NAMALWA (cell line): ENCODE measurements at regions not wholly inside any gene's neighbourhood (a gene's known extent, or its start where the extent isn't known, plus 50 kb on each side); places are given as distances from the start of the nearest gene placed in this dataset.

Experiments
- DNase-seq: peaks from one replicate; pipeline ENCODE4 v3.0.0-alpha.2; 2015; ENCODE audit warnings: low spot score

DNA sequence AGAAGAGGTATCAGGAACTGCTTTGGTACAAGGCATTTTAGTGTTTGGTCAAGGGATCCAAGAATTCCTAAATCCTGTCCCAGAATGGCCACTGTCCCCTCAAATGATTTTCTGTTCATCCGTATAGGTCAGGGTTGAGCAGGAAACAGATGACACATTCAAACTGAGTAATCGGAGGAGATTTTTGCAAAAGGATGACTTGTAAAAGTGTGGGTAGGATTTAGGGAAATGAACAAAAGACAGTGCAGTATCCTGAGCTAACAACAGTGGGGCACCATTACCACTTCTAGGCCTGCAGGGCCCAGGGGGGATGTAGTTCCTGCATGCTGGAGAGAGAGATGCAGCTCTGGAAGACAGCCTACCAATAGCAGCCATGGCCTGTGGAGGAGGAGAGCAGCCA lies 290.1 kb downstream of the ZSWIM6 start:
- no peak for DNase-seq

DNA sequence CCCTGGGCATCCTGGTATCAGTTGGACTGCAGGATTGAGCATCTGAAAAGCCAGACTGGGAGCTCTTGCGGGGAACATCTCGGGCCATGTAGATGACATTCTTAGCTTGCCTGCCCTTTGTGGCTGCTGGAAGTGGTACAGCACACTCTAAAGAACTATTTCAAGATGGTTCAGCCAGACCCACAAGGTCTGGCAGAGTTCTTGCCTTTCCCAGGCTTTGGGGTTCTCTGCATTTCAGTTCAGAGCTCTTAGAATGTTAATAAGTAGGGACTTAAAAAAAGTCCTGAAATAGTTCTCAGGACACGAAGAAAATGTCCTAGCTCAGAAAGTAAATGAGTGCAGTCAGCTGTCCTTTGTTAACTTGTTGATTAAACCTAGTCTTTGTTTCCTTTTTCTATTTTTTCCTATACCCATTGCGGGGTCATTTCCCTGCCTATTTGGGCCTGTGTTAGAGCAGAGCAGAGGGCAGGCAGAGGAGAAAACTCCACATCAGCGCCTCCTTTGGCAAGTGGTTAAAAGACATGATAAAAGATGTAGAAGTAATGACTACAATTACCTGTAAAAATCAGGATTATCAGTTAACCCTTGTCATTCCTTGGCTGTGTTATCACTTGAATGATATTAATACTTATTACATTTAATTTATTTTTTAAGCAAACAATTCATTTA lies 291.5 kb downstream of the ZSWIM6 start:
- no peak for DNase-seq

DNA sequence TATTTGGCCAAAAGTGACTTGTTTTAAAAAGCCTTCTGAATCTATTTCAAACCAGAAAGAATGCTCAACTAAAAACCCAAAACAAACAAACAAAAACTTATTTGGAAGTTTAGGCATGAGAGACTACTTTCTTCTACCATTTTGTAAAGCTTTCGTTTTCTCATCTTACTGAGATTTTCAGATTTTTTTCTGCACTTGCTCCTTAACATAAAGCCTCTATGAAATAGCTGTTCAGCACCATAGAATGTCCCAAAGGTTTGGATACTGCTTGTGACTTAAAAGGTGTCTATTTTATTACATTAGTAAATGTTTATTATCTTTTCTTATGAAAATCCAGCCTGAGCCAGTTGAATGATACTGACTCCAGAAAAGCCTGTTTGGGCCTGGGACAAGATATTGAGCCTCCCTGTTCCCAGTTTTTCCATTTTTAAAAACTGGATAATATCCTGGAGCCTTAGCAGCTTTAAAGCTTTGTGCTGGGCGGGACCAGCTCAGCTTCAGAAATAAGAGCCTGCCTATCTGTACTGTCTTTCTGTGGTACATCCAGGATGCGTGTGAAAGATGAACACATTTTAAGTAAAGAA lies 292.6 kb downstream of the ZSWIM6 start:
- DNase-seq = no peak

DNA sequence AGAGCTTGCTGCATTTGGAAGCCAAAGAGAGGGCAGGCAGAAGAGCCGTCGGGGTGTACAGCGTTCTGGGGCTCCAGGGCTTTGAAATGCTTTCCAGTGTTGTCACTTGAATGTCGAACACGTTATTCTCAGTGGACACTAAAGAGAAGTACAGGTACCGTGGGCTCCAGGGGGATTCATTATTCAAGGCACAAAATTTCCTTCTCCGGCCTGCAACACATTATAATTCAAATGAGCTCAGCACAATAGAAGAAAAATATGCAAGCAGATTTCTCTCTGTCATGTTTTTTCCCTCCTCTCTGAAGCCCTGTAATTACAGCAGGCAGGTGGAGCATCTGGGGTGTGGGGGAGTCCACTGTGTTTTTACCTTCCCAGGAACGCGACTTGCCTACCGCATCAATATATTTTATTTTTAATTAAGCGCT lies 293.1 kb downstream of the ZSWIM6 start:
- DNase-seq = no peak

DNA sequence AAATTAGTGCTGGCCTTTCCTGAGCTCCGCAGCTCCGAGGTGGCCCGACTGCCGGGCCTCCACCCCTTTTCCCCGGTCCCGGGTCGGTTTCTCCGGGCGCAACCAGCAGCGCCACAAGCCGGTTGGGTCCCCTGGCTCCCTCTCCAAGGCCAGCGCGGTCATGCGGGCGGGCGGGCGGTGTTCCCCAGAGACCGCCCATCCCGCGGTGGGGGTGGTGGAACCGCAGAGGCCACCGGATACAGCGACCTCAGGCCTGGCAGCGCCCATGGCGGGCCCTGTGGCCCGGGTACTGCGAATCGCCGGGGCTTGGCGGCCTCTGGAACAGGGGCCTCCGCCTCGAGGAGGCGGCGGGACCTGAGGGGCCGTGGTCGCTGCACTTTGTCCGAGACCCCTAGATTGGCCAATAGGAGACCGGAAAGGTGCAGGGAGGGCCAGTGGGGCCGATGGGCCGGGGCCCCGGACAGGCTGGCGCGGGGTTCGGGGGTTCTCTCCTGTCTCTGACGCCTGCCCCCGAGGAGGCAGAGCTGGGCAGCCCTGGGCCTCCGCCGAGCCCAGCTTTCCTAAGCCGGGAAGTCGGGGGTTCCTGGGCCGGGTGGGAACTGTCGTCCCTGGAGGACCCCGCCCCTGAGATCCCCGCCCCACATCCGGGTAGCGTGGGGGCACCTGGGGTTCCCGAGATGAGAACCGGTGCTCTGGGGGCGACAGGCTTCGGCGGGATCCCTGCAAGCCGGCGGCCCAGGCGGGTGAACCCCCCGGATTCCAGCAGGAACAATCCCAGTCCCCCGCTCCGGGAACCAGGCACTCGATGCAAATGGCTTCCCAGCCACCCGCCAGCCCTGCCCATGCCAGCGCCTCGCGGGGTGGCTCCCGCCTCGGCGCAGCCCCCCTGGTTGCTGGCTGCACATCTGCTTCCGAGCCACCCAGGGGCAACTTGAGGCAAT lies 293.9 kb downstream of the ZSWIM6 start:
- no peak for DNase-seq

DNA sequence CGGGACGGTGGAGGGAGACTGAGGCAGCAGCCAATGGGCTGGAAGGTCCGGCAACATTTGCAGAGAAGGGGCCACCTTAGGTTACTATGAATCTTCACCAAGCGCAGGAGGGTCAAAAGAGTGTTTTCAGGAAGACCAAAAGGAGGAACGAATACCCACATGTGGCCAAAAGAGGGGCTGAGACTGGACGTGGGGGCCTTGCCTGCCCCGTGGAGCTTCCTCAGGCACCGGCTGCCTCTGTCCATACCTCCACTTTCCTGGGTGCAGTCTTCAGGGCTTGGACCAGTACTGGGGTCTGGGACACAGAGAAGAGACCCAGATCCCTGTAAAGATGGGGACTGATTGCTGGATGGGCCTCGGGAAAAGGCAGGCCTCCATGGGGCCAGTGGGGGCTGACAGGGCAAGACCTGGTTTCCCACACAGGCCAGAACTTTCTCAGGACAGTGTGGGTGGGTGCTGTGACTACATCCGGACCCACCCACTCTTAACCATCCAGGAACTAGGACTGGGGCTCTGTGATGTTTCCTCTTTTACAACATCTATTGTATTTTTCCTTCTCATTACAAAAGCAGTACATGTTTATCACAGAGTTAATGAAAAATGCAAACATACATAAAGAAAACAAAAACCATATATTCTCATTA lies 294.7 kb downstream of the ZSWIM6 start:
- DNase-seq = no peak

DNA sequence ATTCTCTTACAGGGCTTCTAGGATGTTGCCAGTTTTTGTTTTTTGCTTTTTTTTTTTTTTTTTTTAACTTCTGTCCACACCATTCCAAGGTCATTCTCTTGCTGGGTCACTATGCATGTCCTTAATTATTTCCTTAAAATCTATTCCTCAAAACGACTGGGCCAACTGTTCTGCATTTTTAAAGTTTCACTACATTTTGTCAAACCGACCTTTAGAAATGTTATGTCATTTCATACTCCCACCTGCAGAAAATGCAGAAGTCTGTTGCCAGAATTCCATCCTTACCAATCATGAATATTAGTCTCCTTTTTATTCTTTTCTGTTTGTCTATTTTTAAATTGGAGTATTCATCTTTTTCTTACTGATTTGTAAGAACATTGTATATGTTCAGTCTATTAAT lies 295.5 kb downstream of the ZSWIM6 start:
- no peak for DNase-seq

DNA sequence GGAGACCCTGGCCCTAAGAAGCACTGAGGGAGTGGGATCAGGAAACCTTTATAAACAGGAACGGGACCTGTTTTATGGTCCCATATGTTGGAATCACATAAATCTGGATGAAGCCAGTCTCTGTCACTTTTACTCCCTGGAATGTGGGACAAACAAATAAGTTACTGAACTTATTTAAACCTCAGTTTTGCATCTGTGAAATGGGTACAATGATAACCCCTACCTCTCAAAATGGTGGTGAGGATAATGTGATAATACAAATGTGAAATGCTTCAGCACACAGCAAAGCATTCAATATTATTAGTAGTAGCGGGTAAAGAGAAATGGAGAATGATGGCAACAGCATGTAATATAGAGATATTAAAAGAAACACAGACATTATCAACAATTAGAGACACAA lies 298.9 kb downstream of the ZSWIM6 start:
- DNase-seq = no peak

DNA sequence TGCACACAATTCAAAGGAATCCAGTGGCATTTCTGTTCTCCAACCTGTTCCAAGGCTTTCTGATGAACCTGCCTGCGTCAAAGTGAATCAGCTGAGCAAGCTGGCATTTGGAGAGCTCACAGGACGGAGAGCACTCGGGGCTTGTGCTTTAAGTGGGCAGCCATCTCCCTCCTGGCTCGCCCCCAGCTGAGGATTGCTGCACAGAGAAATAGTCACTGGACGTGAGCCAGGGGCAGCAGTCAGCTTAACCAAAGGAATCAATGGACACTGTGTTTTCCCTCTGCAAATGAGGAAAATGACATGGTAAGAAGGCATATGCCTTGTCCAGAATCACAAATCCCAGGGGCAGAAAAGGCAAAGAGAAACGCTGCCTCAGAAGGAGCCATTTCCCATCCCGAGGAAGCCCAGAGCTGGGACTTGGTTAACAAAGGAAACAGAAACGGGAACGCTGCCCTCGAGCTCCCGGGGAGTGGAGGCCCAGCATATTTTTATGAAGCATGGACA lies 299.4 kb downstream of the ZSWIM6 start:
- DNase-seq = no peak

DNA sequence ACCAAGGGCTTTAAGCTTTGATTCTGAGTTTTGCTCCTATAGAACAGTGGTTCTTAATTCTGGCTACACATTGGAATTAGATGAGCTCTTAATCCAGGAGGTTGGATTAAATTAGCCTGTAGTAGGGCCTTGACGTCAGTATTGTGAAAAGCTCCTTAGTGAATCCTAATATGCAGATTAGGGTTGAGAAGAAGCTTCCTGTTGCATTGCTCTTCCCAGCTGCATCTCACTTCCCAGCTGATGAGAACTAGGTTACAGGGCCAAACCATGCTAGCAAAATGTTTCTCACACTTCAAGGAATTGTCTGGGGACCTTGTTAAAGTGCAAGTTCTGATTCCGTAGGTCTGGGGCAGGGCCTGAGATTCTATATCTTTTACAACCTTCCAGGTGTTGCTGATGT lies 300.0 kb downstream of the ZSWIM6 start:
- DNase-seq = no peak

DNA sequence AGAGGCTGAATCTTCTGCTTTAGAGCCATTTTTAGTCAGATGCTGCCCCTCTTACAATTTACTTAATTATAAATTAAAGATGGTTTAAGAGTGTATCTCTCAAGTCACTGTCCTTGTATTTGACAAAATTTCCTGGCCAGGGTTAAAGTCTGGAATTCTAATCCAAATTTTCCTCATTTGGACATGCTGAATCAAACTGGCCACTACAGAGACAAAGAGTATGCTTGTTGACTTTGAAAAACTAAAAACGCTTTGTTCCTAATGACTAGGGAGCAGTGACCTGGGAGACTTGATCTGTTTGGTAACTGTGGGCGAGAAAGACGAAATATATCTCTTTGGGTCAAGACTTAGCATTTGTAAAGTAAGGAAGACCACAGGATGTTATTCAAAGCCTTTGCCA lies 303.2 kb downstream of the ZSWIM6 start:
- no peak for DNase-seq

DNA sequence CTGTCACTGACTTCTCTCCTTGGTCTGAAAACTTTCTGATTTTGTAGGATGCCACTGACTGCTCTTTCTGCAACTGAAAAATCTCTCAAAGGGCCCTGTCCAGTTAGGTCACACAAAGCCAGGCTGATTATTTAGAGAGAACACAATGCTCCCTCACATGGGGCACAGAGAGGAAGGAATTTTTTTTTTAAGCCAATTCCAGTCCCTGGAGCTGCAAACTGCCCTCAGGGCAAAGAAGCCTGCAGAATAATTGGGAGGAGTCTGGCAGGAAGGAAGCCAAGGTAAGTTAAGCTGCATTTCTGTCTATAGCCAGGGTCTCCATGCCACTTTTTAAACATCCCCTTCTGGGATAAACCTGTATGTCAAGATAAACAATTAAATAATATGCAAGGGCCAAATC lies 305.5 kb downstream of the ZSWIM6 start:
- DNase-seq = no peak

DNA sequence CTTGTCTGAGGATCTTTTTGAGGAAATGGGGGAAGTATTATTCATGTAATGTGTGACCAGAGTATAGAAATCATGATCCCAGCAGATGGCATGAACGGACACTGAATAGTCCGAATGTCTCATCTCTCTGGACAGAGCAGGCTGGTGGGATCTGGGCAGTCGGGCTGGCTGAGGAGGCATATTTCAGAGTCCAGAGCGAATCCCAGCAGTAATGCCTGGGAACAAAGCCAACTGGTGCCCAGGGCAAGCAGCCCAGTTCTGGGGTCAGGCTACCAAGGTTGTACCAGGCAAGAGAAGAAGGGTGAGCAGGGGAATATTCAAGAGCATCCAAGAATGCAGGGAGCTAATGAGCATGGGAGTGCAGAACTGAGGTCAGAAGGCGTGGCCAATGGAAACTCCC lies 306.4 kb downstream of the ZSWIM6 start:
- no peak for DNase-seq

DNA sequence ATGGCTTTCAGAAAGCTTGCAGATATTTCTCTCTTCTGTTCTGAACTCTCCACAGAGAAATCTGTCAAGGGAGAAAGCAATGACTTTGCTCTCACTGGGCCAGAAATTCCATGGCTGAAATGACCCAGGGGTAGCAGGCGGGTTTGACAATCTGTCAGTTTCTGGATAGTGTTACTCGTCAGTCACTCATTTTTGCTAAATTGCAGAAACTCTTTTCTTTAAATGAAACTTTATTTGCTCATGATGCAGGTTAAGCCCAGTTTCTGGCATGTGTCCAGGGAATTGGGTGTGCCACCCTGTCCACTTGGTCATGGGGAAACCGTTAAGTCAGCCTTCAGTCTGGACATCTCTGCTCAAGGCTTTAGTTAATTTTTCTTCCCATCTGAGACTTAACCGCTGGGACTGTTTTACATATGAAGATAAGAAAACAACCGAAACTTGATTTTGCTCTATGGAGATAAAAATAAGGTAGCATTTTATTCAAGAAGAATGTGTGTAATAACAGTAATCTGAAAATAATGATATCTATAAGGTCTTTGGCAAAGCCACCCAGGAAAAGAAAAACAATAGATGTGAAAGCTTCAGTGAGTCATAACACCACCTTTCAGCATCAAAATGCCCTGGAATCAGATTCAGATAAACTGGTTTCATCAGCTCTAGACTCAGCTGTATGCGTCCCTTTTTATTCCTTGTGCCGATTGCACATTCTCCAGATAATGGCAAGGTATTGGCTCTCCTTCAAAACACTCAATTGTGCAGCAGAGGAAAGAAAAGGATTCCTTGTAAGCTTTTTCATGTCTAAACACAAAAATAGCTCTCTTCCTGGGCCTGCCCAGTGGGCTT lies 308.3 kb downstream of the ZSWIM6 start:
- DNase-seq = no peak

DNA sequence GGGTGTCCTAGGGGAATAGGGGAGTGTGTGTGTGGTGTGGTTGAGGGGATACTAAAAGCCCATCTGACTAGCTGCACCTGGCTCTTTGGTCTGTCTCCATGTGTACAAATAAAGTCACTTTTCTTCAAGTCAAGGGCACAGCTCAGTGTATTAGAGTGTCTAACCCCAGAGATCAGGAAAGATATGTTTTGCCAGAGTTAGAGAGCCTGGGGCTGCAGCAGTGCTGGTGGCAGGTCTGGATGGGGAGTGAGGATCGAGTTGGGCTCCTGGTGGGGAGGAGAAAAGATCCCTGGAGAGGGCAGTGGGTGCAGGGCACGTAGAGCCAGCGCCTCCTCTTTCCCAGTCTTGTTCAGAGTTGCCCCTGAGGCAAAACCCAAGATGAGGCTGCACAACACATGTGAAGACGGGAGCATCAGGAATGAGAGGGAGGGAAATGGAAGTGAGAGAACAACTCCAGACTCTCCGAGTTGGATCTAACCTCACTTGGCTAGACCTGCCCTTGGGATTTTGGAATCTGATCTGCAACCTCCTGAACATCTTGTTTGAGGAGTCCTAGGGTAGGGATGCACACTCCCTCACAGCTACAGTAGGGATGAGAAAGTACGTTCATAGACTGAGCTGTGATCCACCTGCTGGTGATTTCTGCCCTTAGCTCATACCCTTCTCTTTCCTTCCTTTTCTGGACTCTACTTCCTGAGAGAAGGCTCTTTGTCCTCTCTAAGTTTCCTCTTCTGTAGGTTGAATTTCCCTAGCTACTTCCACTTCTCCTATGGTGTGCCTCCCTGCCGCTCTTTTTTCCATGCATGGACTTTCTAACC lies 309.9 kb downstream of the ZSWIM6 start:
- DNase-seq = no peak

DNA sequence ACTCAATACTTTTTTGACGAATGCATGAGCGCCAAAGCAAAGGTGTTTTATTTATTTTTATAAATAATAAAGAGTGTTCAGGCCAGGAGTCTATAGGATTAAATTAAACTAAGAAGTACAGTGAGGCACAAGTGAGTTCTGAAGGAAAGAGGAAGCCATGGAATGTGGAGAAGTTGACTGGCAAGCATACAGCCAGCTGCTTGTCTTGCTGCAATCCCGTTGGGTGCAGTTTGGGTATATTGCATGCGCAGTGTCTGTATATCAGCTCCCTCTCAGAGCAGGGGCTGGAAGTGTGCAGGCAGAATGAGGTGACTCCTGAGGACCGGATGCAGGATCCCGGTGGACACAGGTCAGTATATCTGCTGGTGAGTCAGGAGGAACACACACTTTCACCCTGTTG lies 315.6 kb downstream of the ZSWIM6 start:
- DNase-seq = no peak

DNA sequence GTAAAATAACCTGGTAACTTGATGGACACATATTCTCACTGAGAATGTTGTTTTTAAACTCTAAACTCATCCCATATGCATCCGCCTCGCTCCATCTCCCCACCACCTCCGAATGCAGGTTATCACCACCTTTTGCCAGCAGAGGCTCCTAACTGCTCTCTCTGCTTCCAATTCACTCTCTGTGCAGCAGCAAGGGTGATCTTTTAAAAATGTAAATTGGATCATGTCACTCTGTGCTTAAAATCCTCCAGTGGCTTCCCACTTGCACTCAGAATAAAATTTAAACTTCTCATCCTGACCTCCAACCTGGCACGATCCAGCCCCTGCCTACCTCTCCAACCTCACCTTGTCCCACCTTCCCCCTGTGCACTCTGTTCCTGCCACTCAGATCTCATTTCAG lies 317.2 kb downstream of the ZSWIM6 start:
- no peak for DNase-seq

DNA sequence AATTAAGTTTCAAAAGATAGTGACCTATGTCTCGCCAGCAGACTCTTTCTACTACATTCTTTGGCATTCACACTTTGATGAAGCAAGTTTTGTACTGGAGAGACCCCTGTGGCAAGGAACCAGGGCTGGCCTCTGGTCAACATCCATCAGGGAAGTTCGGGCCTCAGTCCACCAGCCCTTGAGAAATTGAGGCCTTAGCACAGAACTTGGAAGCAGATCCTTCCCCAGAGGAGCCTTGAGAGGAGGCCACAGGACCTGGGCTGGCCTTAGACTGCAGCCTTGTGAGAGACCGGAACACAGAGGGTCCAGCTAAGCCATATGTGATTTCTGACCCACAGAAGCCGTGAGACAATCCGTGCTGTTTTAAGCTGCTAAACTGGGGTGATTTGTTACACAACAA lies 317.9 kb downstream of the ZSWIM6 start:
- no peak for DNase-seq

DNA sequence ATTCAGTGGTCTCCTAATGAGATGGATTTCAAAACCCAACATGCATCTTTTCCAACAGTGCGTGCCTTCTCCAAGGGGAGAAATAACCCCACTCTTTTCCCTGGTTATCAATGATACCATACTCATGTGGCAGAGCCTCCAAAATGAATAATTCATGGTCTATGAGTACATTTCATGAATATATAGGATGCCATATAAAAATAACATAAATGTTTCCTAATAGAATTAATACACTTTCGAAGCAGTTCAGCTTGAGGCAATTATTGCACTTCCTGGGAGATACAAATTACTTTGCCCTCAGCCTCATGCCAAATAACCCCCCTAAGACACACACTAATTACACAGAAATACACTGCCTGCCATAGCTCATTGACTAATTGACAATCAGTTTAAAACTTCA lies 318.6 kb downstream of the ZSWIM6 start:
- DNase-seq = no peak

DNA sequence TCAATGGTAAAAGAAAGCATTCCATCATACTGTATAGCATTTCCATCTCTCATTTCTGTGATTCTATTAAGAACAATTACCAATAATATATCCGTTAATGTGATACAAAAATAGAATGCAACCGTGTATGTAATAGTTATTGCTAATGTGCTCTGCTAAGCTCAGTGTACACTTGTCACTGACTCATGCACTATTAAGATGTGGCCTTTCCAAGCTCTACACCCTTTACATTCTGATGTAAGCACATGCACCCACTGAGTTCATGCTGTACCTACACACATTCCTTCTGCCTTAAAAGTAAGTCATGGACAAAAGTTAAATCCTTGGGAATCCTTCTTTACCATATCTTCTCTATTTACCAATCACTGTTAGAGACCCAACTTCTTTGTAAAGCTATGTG lies 319.1 kb downstream of the ZSWIM6 start:
- DNase-seq = no peak

DNA sequence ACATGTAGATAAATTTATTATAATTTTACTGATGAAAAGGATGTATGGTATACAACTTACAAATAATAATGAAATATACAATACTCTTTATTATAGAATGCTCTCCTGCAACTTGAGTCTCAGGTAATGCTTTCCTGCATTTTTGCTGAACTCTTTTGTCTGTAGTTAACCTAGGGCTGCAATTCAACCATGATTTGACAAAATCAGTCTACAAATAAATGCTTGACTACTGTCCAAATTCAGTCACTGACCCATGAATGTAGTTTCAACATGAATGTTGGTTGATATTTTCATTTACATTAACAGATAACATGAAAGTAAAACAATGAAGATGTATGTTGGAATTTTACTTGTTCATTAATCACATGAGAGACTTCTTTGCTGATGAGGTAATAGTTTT lies 320.9 kb downstream of the ZSWIM6 start:
- DNase-seq = no peak
